CD14-positive monocyte (primary cell): ENCODE measurements at regions not wholly inside any gene's neighbourhood (a gene's known extent, or its start where the extent isn't known, plus 50 kb on each side); places are given as distances from the start of the nearest gene placed in this dataset.

Experiments
- DNase-seq, 3 donors: peaks; one replicate each; pipeline ENCODE4 v3.0.0-alpha.2; 2011 to 2022
- H2AFZ ChIP-seq: 2 replicates; pipeline ENCODE4 v1.6.0; 2012; ENCODE audit warnings: mild to moderate bottlenecking, low read depth, low read length, inconsistent platforms; ENCODE audit not compliant: insufficient read depth, poor library complexity, severe bottlenecking
- H3K27ac ChIP-seq, 2 donors: 1 replicate in 1 of 2; 2 replicates in 1 of 2; pipeline ENCODE4 v1.5.1; 2012 to 2013; ENCODE audit warnings: low read length in 2 of 2, control low read depth in 1 of 2, inconsistent platforms in 1 of 2, low read depth in 1 of 2, mild to moderate bottlenecking in 1 of 2
- H3K27me3 ChIP-seq, 2 donors: one replicate each; pipeline versions ENCODE4 v1.6.0 to v1.6.1; 2011 to 2013; ENCODE audit warnings: low read length in 2 of 2; ENCODE audit not compliant: control insufficient read depth in 2 of 2, insufficient read depth in 2 of 2
- H3K36me3 ChIP-seq, 2 donors: replicated peaks in 1 of 2; 1 replicate in 1 of 2; 2 replicates in 1 of 2; pipeline versions ENCODE4 v1.5.1 to v1.6.1; 2012 to 2013; ENCODE audit warnings: low read length in 2 of 2, control low read depth in 1 of 2, inconsistent platforms in 1 of 2, mild to moderate bottlenecking in 1 of 2; ENCODE audit not compliant: insufficient read depth in 2 of 2, control insufficient read depth in 1 of 2
- H3K4me1 ChIP-seq, 2 donors: 1 replicate in 1 of 2; 2 replicates in 1 of 2; pipeline versions ENCODE4 v1.5.1 to v1.6.1; 2012 to 2013; ENCODE audit warnings: low read length in 2 of 2, control low read depth in 1 of 2, inconsistent platforms in 1 of 2, mild to moderate bottlenecking in 1 of 2, moderate library complexity in 1 of 2; ENCODE audit not compliant: insufficient read depth in 2 of 2, control insufficient read depth in 1 of 2
- H3K4me2 ChIP-seq: replicated peaks from 2 replicates; pipeline ENCODE3; 2012; ENCODE audit warnings: low read length, moderate library complexity, mild to moderate bottlenecking; ENCODE audit not compliant: poor library complexity, severe bottlenecking; ENCODE audit errors: extremely low read depth
- H3K4me3 ChIP-seq, 3 experiments: fragments of 200-600 bp in 1 of 3; sonication (generic) in 1 of 3; replicated peaks in 1 of 3; 1 replicate in 2 of 3; 2 replicates in 1 of 3; pipeline ENCODE4 v1.5.1; 2011 to 2013; ENCODE audit warnings: low read length in 3 of 3, mild to moderate bottlenecking in 3 of 3, control low read depth in 2 of 3, low read depth in 2 of 3, inconsistent platforms in 1 of 3, moderate library complexity in 1 of 3
- H3K79me2 ChIP-seq: 2 replicates; pipeline ENCODE4 v1.6.0; 2012; ENCODE audit warnings: mild to moderate bottlenecking, control low read depth, inconsistent platforms, low read length, moderate library complexity; ENCODE audit not compliant: insufficient read depth
- H3K9ac ChIP-seq: 2 replicates; pipeline ENCODE4 v1.6.0; 2017; ENCODE audit warnings: low read length, mild to moderate bottlenecking; ENCODE audit not compliant: insufficient read depth, poor library complexity, severe bottlenecking
- H3K9me3 ChIP-seq, 2 donors: replicated peaks in 1 of 2; 1 replicate in 1 of 2; 2 replicates in 1 of 2; pipeline versions ENCODE4 v1.5.1 to v1.6.1; 2012 to 2013; ENCODE audit warnings: low read length in 2 of 2, control low read depth in 1 of 2; ENCODE audit not compliant: control insufficient read depth in 1 of 2, insufficient read depth in 1 of 2
- H4K20me1 ChIP-seq: 2 replicates; pipeline ENCODE4 v1.6.0; 2012; ENCODE audit warnings: mild to moderate bottlenecking, low read length, control low read depth, moderate library complexity; ENCODE audit not compliant: insufficient read depth
- H3K27ac Mint-ChIP-seq, 7 donors: one replicate each; pipeline ENCODE4 v1.8.0; 2020; ENCODE audit warnings: mild to moderate bottlenecking in 7 of 7, mixed read lengths in 7 of 7, moderate library complexity in 6 of 7, inconsistent platforms in 2 of 7
- H3K27me3 Mint-ChIP-seq, 3 donors: one replicate each; pipeline ENCODE4 v1.8.0; 2021 to 2022; ENCODE audit warnings: low read depth in 3 of 3, mild to moderate bottlenecking in 3 of 3, mixed read lengths in 3 of 3, moderate library complexity in 3 of 3, inconsistent platforms in 1 of 3
- H3K36me3 Mint-ChIP-seq, 2 donors: one replicate each; pipeline ENCODE4 v1.8.0; 2020; ENCODE audit warnings: mixed read lengths in 2 of 2, inconsistent platforms in 1 of 2, mild to moderate bottlenecking in 1 of 2
- H3K4me1 Mint-ChIP-seq: one replicate; pipeline ENCODE4 v1.8.0; 2020; ENCODE audit warnings: mild to moderate bottlenecking, mixed read lengths
- H3K4me3 Mint-ChIP-seq, 2 donors: one replicate each; pipeline ENCODE4 v1.8.0; 2020; ENCODE audit warnings: mild to moderate bottlenecking in 2 of 2, mixed read lengths in 2 of 2, moderate library complexity in 1 of 2
- H3K9me3 Mint-ChIP-seq, 7 donors: one replicate each; pipeline ENCODE4 v1.8.0; 2020 to 2022; ENCODE audit warnings: mixed read lengths in 7 of 7, mild to moderate bottlenecking in 6 of 7, moderate library complexity in 6 of 7, inconsistent platforms in 2 of 7
- WGBS: methylation state at CpG from one replicate; pipeline ENCODE4 v1.1.5; 2013; ENCODE audit warnings: missing lambda C conversion rate; ENCODE audit not compliant: insufficient coverage; 5-methylcytosine and 5-hydroxymethylcytosine counted together
- intact Hi-C, 2 donors: fragments of 100-400 bp; cut with micrococcal nuclease; formaldehyde crosslinking; loops; one replicate each; pipeline versions ENCODE4 v1.15.0 to v1.15.1; 2023
- TF ChIP-seq, protein P1 (sequence below): fragments of 200-600 bp; IDR thresholded peaks from one replicate; pipeline ENCODE4 v1.8.0; 2022; ENCODE audit warnings: antibody characterized with exemption, mild to moderate bottlenecking

DNA sequence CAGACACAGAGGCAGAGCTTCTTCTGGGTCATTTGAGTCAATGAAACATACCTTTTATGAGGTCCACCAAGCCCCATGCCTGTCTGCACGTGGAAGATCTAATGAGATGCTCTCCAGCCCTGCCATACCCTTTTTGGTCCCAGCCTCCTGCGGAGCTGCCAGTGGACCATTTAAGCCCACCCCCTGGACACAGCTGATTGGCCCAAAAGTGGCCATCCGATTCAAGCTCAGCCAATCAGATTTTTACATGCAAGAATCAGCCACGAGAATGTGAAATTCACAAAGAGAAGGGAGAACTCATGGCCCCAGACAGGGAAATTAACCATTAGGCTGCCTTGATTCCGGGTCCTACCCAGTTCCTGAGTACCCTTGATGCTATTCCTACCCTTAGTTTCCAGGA lies 231.0 kb upstream of the EEF2KMT start:
- Histone ChIP-seq H3K4me1 (no peaks in the 10 kb centered on the region), H3K9me3 (peaks cover 0 to 2% of the 10 kb centered on the region in 2 donors), H3K9ac (no peak overlapping the region), H3K4me2 (no peak overlapping the region), H3K27ac (no peak overlapping the region), H3K4me3 (no peak overlapping the region), H3K27me3 (no peaks in the 10 kb centered on the region), H3K79me2 (no peaks in the 10 kb centered on the region), H2AFZ (no peak overlapping the region), H4K20me1 (no peaks in the 10 kb centered on the region), H3K36me3 (no peaks in the 10 kb centered on the region)
- peaks cover 2 to 17% (median 9%) of the 10 kb centered on the region in 7 donors for H3K9me3 Mint-ChIP-seq
- H3K4me3 Mint-ChIP-seq = no peak overlapping the region
- no peak overlapping the region for H3K27ac Mint-ChIP-seq
- H3K36me3 Mint-ChIP-seq = no peaks in the 10 kb centered on the region
- 80% methylated on average over 4 of the region's 5 CpGs for WGBS
- intact Hi-C loops = no loop called here
- H3K27me3 Mint-ChIP-seq = peaks cover 0 to 3% (median 1%) of the 10 kb centered on the region in 3 donors
- TF ChIP-seq, protein P1, sequence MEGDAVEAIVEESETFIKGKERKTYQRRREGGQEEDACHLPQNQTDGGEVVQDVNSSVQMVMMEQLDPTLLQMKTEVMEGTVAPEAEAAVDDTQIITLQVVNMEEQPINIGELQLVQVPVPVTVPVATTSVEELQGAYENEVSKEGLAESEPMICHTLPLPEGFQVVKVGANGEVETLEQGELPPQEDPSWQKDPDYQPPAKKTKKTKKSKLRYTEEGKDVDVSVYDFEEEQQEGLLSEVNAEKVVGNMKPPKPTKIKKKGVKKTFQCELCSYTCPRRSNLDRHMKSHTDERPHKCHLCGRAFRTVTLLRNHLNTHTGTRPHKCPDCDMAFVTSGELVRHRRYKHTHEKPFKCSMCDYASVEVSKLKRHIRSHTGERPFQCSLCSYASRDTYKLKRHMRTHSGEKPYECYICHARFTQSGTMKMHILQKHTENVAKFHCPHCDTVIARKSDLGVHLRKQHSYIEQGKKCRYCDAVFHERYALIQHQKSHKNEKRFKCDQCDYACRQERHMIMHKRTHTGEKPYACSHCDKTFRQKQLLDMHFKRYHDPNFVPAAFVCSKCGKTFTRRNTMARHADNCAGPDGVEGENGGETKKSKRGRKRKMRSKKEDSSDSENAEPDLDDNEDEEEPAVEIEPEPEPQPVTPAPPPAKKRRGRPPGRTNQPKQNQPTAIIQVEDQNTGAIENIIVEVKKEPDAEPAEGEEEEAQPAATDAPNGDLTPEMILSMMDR = no peak
- no peaks in the 10 kb centered on the region for H3K4me1 Mint-ChIP-seq
- no peak for DNase-seq

DNA sequence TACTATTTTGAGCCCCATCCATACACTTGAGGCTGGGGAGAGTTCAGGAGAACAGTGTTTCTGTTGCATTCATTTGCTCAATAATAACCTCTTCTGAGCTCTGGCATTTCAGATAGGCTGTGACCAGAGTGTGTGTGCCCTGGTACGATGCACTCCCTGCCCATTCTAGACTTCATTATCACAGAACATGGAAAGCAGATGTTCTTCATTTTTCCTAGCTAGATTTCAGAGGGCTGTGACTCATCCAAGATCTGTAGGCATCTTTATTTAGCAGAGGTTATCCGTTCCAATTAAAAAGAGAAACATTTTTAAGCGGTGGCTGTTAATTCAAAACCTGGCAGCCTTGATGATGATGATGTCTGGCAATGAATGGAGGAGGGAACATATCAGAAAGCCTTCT lies 228.8 kb upstream of the EEF2KMT start:
- H3K27me3 ChIP-seq = no peaks in the 10 kb centered on the region
- no peak overlapping the region for H3K27ac Mint-ChIP-seq
- H3K79me2 ChIP-seq = no peaks in the 10 kb centered on the region
- H3K36me3 Mint-ChIP-seq = no peaks in the 10 kb centered on the region
- H3K36me3 ChIP-seq = no peaks in the 10 kb centered on the region
- H2AFZ ChIP-seq = no peak overlapping the region
- H4K20me1 ChIP-seq = no peaks in the 10 kb centered on the region
- no peak overlapping the region for H3K4me3 ChIP-seq
- intact Hi-C loops = no loop called here
- no peaks in the 10 kb centered on the region for H3K4me1 Mint-ChIP-seq
- no peaks in the 10 kb centered on the region for H3K4me1 ChIP-seq
- peaks cover 3 to 19% (median 9%) of the 10 kb centered on the region in 7 donors for H3K9me3 Mint-ChIP-seq
- TF ChIP-seq, protein P1 = no peak
- peaks cover 1 to 4% (median 3%) of the 10 kb centered on the region in 3 donors for H3K27me3 Mint-ChIP-seq
- no peak overlapping the region for H3K27ac ChIP-seq
- H3K9me3 ChIP-seq = peaks cover 0 to 2% of the 10 kb centered on the region in 2 donors
- H3K4me2 ChIP-seq = no peak overlapping the region
- no peak for DNase-seq
- no peak overlapping the region for H3K9ac ChIP-seq
- 100% methylated on average over 2 of the region's 3 CpGs for WGBS
- H3K4me3 Mint-ChIP-seq = no peak overlapping the region
